Fibroblast of villous mesenchyme (primary cell): ENCODE measurements at regions not wholly inside any gene's neighbourhood (a gene's known extent, or its start where the extent isn't known, plus 50 kb on each side); places are given as distances from the start of the nearest gene placed in this dataset. TPM values are rescaled to one million over a fixed set of nuclear protein-coding genes. Genes with fewer than 3 reads are reported as not detected.

Source experiments
- DNase-seq: peaks from one replicate; pipeline ENCODE4 v3.0.0-alpha.2; 2010; ENCODE audit warnings: low read depth
- H3K4me3 ChIP-seq: 2 replicates; pipeline ENCODE4 v1.5.1; 2011; ENCODE audit warnings: low read depth, mild to moderate bottlenecking, low read length
- CTCF ChIP-seq: IDR thresholded peaks from 2 replicates; pipeline ENCODE4 v1.5.1; 2012; ENCODE audit warnings: low read depth, mild to moderate bottlenecking, low read length; ENCODE audit not compliant: insufficient read depth
- small RNA-seq: library from RNA; depleted of rRNA; stranded (forward); fragments of <200 nt; gene quantifications from one replicate; pipeline ENCODE3, GENCODE V24; 2012

- no peak for TF ChIP-seq CTCF
- H3K4me3 ChIP-seq, result no peak overlapping the region
- no peak for DNase-seq
Measured at GRCh38 chr2:154910701-154911100, 212.2 kb downstream of the KCNJ3 start.

GRCh38 chr2:154908327-154908726, 209.8 kb downstream of the KCNJ3 start:
- DNase-seq, result no peak
- no peak for TF ChIP-seq CTCF
- no peak overlapping the region for H3K4me3 ChIP-seq

Small RNAs in the stretch of these regions (small RNA-seq; reads per million reads assigned to genes)
- gene MTCO1P45 (not detected), gene RNU6-1001P (not detected), gene RNU6-546P (not detected)
